ENCODE measurements at regions not wholly inside any gene's neighbourhood (a gene's known extent, or its start where the extent isn't known, plus 50 kb on each side); places are given as distances from the start of the nearest gene placed in this dataset.

DNA sequence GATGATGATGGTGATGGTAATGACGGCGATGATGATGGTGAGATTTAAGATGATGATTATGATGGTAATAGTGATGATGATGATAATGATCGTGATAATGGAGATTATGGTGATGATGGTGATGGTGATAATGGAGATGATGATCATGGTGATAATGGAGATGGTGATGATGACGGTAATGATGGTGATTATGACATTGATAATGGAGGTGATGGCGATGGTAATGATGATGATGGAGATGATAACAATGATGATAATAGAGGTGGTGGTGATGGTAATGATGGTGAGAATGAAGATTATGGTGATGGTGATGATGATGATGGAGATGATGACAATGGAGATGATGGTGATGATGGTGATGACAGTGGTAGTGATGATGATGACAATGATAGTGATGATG lies 69.7 kb downstream of the MED10 start:
- no peak for DNase-seq (ENCODE audit: low read depth)
- TF ChIP-seq, protein P1, sequence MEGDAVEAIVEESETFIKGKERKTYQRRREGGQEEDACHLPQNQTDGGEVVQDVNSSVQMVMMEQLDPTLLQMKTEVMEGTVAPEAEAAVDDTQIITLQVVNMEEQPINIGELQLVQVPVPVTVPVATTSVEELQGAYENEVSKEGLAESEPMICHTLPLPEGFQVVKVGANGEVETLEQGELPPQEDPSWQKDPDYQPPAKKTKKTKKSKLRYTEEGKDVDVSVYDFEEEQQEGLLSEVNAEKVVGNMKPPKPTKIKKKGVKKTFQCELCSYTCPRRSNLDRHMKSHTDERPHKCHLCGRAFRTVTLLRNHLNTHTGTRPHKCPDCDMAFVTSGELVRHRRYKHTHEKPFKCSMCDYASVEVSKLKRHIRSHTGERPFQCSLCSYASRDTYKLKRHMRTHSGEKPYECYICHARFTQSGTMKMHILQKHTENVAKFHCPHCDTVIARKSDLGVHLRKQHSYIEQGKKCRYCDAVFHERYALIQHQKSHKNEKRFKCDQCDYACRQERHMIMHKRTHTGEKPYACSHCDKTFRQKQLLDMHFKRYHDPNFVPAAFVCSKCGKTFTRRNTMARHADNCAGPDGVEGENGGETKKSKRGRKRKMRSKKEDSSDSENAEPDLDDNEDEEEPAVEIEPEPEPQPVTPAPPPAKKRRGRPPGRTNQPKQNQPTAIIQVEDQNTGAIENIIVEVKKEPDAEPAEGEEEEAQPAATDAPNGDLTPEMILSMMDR (IDR thresholded peaks at IDR 0.05; ENCODE audit: insufficient read depth, low read length): no peak
- H3K4me3 ChIP-seq (ENCODE audit: low read depth, low read length): no peak overlapping the region

- DNase-seq (ENCODE audit: low read depth): no peak
- no peak overlapping the region for H3K4me3 ChIP-seq (ENCODE audit: low read depth, low read length)
- TF ChIP-seq, protein P1 (IDR thresholded peaks at IDR 0.05; ENCODE audit: insufficient read depth, low read length): no peak
These were observed 71.0 kb downstream of the MED10 start for GRCh38 chr5:6307304-6307703.

DNA sequence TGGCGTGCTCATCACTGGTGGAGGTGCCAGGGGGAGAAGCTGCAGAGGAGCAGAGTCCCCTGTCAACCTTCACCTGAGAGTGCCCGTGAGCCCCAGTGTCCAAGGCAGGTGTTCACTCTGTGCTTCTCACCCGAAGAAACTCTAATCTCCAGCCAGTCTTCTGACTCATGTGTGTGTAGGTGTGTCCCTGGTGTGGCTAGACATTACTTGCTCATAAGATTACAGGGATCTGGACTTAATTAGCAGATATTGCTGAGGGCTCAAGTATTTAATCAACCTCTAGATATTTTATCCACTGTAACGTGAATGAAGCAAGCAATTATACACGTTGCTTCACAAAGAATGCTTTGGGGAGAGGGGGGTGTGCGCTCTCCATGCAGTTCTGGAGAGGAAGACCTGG lies 72.5 kb downstream of the MED10 start:
- no peak overlapping the region for H3K4me3 ChIP-seq (ENCODE audit: low read depth, low read length)
- TF ChIP-seq, protein P1 (IDR thresholded peaks at IDR 0.05; ENCODE audit: insufficient read depth, low read length): no peak
- DNase-seq (ENCODE audit: low read depth): no peak

DNA sequence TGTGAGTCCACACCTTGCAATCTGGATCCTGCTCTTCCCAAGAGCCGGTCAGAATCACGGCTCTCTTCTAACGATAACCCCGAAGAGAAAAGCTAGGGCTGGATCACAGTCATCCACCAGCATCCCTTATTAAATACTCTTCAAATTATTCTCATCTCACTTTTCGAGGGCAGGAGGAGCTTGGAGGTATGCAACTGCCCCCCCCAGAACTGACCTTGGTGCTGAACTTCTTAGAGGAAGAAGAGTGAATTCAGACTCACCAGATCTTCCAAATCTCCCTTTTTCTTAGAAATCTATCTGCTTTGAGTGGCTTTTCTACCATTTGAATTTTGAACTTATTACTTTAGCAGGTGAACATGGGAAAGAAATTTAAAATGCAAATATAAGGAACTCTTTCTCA lies 75.7 kb downstream of the MED10 start:
- DNase-seq (ENCODE audit: low read depth): no peak
- TF ChIP-seq, protein P1 (IDR thresholded peaks at IDR 0.05; ENCODE audit: insufficient read depth, low read length): no peak
- no peak overlapping the region for H3K4me3 ChIP-seq (ENCODE audit: low read depth, low read length)

DNA sequence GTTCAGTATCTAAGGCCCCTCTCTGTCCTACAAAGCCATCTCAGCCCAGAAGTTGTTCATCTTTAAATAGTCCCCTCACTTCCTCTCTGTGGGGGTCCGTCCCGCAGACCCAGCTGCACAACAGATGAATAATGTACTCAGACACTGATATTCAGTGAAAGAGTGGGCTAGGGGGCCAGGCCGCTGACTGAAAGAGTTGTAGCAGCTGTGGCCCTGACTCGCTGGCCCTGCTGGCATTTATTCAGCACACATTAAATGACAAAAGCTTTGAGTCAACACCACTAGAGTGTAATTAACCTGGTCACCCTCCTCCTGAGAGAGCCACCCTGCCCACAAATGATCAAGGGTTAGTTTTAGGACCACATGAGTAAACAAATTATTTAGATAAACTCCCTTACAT lies 76.3 kb downstream of the MED10 start:
- no peak overlapping the region for H3K4me3 ChIP-seq (ENCODE audit: low read depth, low read length)
- TF ChIP-seq, protein P1 (IDR thresholded peaks at IDR 0.05; ENCODE audit: insufficient read depth, low read length): no peak

DNA sequence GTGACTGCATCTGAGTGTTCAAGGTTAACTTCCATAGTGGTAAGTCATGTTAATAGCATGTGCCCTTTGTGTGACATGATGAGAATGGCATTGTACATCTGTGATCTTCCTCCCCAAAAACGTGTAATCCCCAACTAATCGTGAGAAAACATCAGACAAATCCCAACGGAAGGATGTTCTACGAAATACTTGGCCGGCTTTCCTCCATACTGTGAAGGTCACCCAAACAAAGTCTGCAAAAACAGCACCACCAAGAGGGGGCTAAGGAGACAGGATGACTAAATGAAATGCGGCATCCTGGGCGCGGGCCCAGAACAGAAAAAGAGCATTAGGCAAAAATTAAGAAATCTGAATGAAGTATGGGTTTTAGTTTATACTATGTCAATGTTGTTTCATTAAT lies 81.8 kb downstream of the MED10 start:
- TF ChIP-seq, protein P1 (IDR thresholded peaks at IDR 0.05; ENCODE audit: insufficient read depth, low read length): no peak
- H3K4me3 ChIP-seq (ENCODE audit: low read depth, low read length): no peak overlapping the region
- DNase-seq (ENCODE audit: low read depth): no peak

More for the DNA sequence above, 76.3 kb downstream of the MED10 start:
- DNase-seq (ENCODE audit: low read depth): no peak

- DNase-seq (ENCODE audit: low read depth): peak; percentile 7
- no peak overlapping the region for H3K4me3 ChIP-seq (ENCODE audit: low read depth, low read length)
- TF ChIP-seq, protein P1 (IDR thresholded peaks at IDR 0.05; ENCODE audit: insufficient read depth, low read length): peak; percentile 16
These were observed 86.4 kb downstream of the MED10 start for GRCh38 chr5:6291961-6292360.
